ENCODE measurements at regions not wholly inside any gene's neighbourhood (a gene's known extent, or its start where the extent isn't known, plus 50 kb on each side); places are given as distances from the start of the nearest gene placed in this dataset.
"Not testable (repeated sequence)": the region's sequence is repeated elsewhere in the genome, so short reads cannot be mapped to it uniquely, and the experiment has no call there.

DNA sequence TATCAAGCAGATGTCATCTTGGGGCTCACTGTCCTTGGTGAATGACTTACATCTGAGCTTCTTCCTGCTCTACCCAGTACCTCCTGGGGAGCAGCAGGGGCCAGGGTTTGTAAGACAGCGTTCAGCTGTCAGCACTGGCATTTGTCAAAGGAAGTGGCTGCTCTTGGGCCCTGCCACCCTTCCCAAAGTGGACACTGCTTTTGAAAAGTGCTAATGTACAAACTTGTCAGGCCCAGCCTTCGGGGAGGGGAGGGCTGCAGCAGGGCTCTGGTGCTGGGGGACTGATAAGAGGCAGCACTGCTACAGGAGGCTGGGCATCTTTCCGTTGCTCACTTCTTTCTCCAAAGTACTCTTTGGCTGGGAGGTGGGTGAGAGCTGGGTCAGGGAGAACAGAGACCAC is 59.8 kb upstream of the RBM19 start:
- TF ChIP-seq, protein P1, sequence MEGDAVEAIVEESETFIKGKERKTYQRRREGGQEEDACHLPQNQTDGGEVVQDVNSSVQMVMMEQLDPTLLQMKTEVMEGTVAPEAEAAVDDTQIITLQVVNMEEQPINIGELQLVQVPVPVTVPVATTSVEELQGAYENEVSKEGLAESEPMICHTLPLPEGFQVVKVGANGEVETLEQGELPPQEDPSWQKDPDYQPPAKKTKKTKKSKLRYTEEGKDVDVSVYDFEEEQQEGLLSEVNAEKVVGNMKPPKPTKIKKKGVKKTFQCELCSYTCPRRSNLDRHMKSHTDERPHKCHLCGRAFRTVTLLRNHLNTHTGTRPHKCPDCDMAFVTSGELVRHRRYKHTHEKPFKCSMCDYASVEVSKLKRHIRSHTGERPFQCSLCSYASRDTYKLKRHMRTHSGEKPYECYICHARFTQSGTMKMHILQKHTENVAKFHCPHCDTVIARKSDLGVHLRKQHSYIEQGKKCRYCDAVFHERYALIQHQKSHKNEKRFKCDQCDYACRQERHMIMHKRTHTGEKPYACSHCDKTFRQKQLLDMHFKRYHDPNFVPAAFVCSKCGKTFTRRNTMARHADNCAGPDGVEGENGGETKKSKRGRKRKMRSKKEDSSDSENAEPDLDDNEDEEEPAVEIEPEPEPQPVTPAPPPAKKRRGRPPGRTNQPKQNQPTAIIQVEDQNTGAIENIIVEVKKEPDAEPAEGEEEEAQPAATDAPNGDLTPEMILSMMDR (conservative IDR thresholded peaks at IDR 0.05; ENCODE audit: low read depth, low read length): no peak
- no peak for TF ChIP-seq EZH2 (IDR thresholded peaks at IDR 0.05; ENCODE audit: low read length, unreplicated experiment)
- peaks cover 39% of the 10 kb centered on the region for H3K27me3 ChIP-seq (ENCODE audit: low read length)
- POLR2A ChIA-PET (ENCODE audit: unreplicated experiment): no interaction called here
- DNase-seq (no peak), ATAC-seq (no peak)
- no peaks in the 10 kb centered on the region for H3K79me2 ChIP-seq (ENCODE audit: low read length)
- no peak overlapping the region for H3K9ac ChIP-seq (ENCODE audit: low read length)
- H3K4me2 ChIP-seq (ENCODE audit: low read length): no peak overlapping the region
- H3K4me3 ChIP-seq (ENCODE audit: low read length): no peak overlapping the region
- CTCF ChIA-PET: no interaction called here
- H4K20me1 ChIP-seq (ENCODE audit: low read length): no peaks in the 10 kb centered on the region
- H3K27ac ChIP-seq (ENCODE audit: low read length): no peak overlapping the region
- BruUV-seq (replicated peaks): no TSS peak
- no peak overlapping the region for H2AFZ ChIP-seq (ENCODE audit: low read length)
- H3K36me3 ChIP-seq (ENCODE audit: low read depth, low read length): no peaks in the 10 kb centered on the region
- H3F3A ChIP-seq (ENCODE audit: low read length, unreplicated experiment): no peaks in the 10 kb centered on the region
- H3K9me2 ChIP-seq (replicated peaks; ENCODE audit: low read length): no peaks in the 10 kb centered on the region
- H3K4me1 ChIP-seq (ENCODE audit: insufficient read depth, low read length): no peaks in the 10 kb centered on the region
- no peaks in the 10 kb centered on the region for H3K9me3 ChIP-seq (ENCODE audit: low read length)
- intact Hi-C loops (cut with micrococcal nuclease): no loop called here

DNA sequence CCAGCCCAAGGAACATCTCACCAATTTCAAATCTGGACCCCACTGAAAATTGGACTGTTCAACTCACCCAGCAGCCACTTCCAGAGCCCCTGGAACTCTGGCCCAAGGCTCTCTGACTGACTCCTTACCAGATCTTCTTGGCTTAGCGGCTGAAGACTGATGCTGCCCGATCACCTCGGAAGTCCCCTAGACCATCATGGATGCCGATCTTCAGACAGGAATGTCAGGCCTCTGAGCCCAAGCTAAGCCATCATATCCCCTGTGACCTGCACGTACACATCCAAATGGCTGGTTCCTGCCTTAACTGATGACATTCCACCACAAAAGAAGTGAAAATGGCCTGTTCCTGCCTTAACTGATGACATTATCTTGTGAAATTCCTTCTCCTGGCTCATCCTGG is 56.0 kb upstream of the RBM19 start:
- H4K20me1 ChIP-seq (ENCODE audit: low read length); POLR2A ChIA-PET (ENCODE audit: unreplicated experiment); H3K4me2 ChIP-seq (ENCODE audit: low read length); intact Hi-C loops (cut with micrococcal nuclease); H3K27me3 ChIP-seq (ENCODE audit: low read length); H3K4me1 ChIP-seq (ENCODE audit: insufficient read depth, low read length); H3K27ac ChIP-seq (ENCODE audit: low read length); DNase-seq; H3F3A ChIP-seq (ENCODE audit: low read length, unreplicated experiment); H3K9me3 ChIP-seq (ENCODE audit: low read length); H3K9ac ChIP-seq (ENCODE audit: low read length); H2AFZ ChIP-seq (ENCODE audit: low read length); CTCF ChIA-PET; H3K9me2 ChIP-seq (replicated peaks; ENCODE audit: low read length); H3K36me3 ChIP-seq (ENCODE audit: low read depth, low read length); H3K79me2 ChIP-seq (ENCODE audit: low read length); H3K4me3 ChIP-seq (ENCODE audit: low read length); BruUV-seq (replicated peaks); ATAC-seq: not testable (repeated sequence)

DNA sequence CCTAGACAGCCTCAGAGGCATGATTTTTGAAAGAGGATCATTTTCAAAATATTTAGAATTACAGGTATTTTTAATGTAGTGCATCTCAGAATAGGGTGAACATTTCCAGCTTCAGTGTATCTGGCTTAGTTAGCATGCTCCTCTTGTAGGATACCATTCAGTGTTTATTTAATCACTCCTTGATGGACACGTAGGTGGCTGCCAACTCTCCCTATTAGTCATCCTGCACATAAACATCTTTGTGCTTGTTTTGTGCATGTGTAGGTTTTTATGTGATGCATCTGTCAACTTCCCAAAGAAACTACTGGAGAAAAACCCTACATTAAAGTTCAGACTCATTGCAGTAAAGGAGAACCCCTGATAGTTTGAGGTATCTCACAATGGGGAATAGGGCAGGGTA is 52.5 kb upstream of the RBM19 start:
- H3K27ac ChIP-seq (ENCODE audit: low read length): no peak overlapping the region
- ATAC-seq: peak; percentile 94
- CTCF ChIA-PET: no interaction called here

More for the DNA sequence above, 52.5 kb upstream of the RBM19 start:
- H3K9me2 ChIP-seq (replicated peaks; ENCODE audit: low read length): no peaks in the 10 kb centered on the region
- intact Hi-C loops (cut with micrococcal nuclease): loop anchor here (10.0 kb wide), 1 partner anchor 196 kb away; no protein-coding TSS in a partner anchor
- peak; percentile 82 for DNase-seq
- 0 out of 2 replicates have a peak, but pooled peaks cover 14% of the 10 kb centered on the region for H3K27me3 ChIP-seq (ENCODE audit: low read length)
- H3K9me3 ChIP-seq (ENCODE audit: low read length): no peaks in the 10 kb centered on the region
- H4K20me1 ChIP-seq (ENCODE audit: low read length): no peaks in the 10 kb centered on the region
- H3K79me2 ChIP-seq (ENCODE audit: low read length): no peaks in the 10 kb centered on the region
- BruUV-seq (replicated peaks): no TSS peak
- TF ChIP-seq, protein P1 (conservative IDR thresholded peaks at IDR 0.05; ENCODE audit: low read depth, low read length): no peak
- no peak for TF ChIP-seq EZH2 (IDR thresholded peaks at IDR 0.05; ENCODE audit: low read length, unreplicated experiment)
- no peak for TF ChIP-seq EZH2phosphoT487 (IDR thresholded peaks at IDR 0.05; ENCODE audit: borderline replicate concordance, low read length)
- POLR2A ChIA-PET (ENCODE audit: unreplicated experiment): no interaction called here
- no peak overlapping the region for H2AFZ ChIP-seq (ENCODE audit: low read length)
- H3K4me1 ChIP-seq (ENCODE audit: insufficient read depth, low read length): peaks cover 7% of the 10 kb centered on the region; the same call in 1 of the 2 replicates
- H3F3A ChIP-seq (ENCODE audit: low read length, unreplicated experiment): no peaks in the 10 kb centered on the region
- no peak overlapping the region for H3K9ac ChIP-seq (ENCODE audit: low read length)
- no peak overlapping the region for H3K4me3 ChIP-seq (ENCODE audit: low read length)
- H3K4me2 ChIP-seq (ENCODE audit: low read length): 0 out of 2 replicates have a peak overlapping the region, but pooled peaks have one; percentile 6
- no peaks in the 10 kb centered on the region for H3K36me3 ChIP-seq (ENCODE audit: low read depth, low read length)
